HG02610 (cell line): ENCODE measurements at regions not wholly inside any gene's neighbourhood (a gene's known extent, or its start where the extent isn't known, plus 50 kb on each side); places are given as distances from the start of the nearest gene placed in this dataset.
"Not testable (repeated sequence)": the region's sequence is repeated elsewhere in the genome, so short reads cannot be mapped to it uniquely, and the experiment has no call there.

Experiments used
- ATAC-seq: cut with Tn5 transposase; IDR thresholded peaks from one replicate; pipeline ENCODE4 v1.9.1; 2021; ENCODE audit warnings: mild to moderate bottlenecking, moderate library complexity; ENCODE audit not compliant: unreplicated experiment

GRCh38 chr6:125354649-125355048 lies 52.9 kb upstream of the HDDC2 start:
- no peak for ATAC-seq

DNA sequence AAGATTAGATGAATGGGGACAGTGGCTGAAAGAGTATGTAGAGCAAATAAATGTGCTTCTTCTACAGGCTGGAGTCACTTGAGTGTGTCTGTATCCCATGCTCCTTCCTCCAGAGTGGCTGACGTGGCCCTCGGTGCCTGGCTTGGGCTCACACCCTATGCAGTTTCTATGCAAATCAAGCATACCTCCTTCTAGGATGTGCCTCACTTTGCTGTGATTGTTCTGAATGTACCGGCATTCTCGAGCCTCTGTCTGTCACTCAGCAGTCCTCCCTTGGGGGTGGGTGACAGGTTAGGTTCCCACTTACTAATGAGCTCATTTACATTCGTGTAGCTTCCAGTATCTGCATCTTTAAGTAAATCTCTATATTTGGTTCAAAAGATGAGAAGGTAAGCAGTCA lies 55.1 kb upstream of the HDDC2 start:
- ATAC-seq = peak; percentile 54

GRCh38 chr6:125357515-125358256 lies 55.9 kb upstream of the HDDC2 start:
- peak; percentile 78 for ATAC-seq

GRCh38 chr6:125358898-125359297 lies 57.1 kb upstream of the HDDC2 start:
- ATAC-seq = no peak

GRCh38 chr6:125361868-125362267 lies 60.1 kb upstream of the HDDC2 start:
- ATAC-seq = no peak

DNA sequence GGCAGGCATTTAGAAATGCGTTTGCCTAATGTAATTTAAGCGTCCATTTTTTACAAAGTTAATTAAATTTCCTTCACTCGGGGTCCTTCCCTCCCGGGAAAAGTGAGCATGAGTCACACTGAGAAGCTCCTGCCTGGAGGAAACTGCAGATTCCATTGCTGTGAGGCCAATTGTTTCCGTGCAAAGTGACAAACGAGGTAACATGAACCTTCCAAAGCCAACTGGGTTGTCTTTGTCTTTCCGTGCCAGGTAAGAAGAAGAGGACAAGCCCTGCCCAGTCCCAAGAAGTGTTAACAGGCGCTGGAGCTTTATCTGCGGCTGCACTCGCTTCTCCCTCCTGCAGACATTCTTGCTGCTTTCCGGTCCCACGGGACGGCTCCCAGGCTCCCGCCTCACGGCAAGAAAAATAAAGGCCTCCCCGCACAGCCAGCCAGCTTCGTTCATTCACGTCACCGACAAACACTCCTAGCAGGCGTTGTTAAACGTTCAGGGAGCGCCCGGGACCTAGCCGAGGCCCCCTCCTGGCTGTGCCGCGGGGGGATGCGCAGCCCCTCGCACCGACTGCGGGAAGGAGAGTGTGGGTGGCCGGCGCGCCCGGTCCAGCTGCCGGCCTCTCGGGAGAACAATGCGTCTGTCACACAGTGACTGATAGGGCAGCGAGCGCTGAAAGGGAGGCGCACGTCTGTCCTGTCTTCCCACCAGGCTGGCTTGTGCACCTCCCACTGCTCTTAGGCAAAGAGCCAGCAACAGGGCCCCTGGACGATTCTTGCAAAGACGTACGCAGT lies 61.5 kb upstream of the HDDC2 start:
- no peak for ATAC-seq

GRCh38 chr6:125363824-125364165 lies 62.0 kb upstream of the HDDC2 start:
- ATAC-seq = no peak

- ATAC-seq = no peak
Measured at GRCh38 chr6:125365230-125365629, 63.5 kb upstream of the HDDC2 start.

DNA sequence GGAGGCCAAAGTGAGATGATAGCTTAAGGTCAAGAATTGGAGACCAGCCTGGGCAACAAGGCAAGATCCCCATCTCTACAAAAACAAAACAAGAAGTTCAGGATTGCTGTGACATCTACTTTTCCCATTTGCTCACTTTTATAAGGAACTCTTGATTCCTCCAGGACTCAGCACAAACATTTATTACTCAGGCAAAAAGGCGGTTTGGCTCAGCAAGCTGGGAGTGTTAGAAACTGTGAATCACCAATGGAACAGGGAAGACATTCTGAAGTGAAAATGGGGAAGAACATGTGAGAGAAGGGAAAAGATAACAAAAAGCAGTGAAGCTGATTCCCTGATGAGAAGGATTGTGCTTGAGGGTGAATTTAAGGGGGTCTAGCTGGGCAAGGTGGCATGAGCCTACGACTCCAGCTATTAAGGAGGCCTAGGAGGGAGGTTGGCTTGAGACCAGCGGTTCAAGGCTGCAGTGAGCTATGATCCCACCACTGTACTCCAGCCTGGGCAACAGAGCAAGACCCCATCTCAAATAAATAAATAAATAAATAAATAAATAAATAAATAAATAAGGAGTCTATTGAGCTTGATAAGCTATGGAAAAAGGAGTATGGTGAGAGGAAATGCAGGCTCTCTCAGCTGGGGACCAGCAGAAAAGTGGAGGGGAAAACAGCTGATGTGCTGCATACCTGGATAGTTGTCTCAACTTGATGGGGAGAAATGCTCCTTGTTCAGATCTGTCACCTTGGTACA lies 65.4 kb upstream of the HDDC2 start:
- no peak for ATAC-seq

DNA sequence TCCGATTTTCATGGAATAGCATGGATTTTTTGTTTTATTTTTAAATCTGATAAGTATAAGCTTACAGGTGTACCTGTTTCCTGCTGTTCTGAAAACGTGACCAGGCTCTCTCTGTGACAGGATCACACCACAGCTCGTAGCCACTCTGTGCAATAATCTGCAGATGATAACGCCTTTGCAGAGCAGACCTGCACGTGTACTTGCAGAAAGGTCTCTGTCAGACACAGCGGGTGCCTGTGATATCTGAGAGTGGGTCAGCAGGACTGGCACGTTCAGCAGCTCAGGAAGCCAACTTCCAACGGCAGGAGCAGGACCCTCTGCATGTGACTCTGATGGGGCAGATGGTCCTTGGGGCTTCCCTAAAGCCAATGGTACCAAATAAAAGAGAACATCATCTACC lies 68.6 kb upstream of the HDDC2 start:
- ATAC-seq = no peak

- ATAC-seq = no peak
Measured at GRCh38 chr6:125375013-125375412, 73.2 kb upstream of the HDDC2 start.

DNA sequence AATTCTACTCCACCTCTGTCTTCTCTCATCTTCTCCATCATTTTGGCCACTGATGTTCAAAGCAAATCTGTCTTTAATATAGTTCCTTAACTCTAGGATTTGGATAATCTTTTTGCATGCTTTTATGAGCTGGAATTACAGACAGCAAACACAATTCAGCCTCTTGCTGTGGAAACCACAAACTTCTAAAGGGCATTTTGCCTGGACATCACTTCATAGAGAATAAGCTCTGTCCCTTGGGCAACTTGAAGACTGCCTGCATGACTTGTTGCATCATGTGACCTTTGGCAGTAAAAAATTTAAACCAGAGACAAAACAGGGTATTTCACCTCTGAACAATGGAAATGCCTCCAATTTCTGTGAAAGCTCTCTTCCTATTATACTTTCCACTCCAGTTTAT lies 74.1 kb upstream of the HDDC2 start:
- ATAC-seq = no peak

- ATAC-seq = no peak
Measured at GRCh38 chr6:125377621-125378020, 75.9 kb upstream of the HDDC2 start.

DNA sequence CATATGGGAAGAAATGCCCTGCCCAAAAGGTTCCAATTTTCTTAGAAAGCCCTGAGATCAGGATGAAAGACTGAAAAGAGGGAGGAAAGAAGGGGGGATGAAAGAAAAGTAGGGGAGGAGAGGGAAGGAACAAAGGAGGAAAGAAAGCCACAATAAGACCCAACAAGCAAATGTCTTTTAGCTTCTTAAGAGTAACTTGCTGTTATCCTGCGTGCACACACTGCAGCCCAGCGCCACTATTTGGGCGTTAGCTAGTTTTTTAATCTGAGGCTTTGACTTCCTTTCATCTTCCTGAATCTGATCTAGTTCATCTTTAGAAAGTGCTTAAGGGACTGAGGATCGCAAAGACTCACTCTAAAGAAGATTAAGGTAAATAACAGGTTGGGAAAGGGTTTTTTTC lies 77.4 kb upstream of the HDDC2 start:
- ATAC-seq = no peak

DNA sequence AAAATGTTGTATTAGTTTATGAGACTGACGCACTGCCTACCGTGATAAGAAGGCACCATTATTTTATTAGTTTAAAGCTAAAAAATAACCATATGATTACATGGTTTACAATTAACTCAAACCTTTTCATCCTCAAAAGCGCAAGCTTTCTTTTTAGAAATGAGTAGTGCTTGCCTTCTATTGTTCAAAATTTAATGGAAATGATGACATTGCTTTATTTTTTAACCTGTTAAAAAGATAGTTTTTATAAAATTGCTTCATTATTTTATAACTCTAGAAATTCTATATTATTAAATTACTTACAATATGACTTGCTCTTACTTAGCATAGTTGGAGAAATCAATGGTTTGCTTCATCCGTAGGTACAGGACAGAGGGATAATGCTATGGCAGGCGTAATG lies 78.7 kb upstream of the HDDC2 start:
- no peak for ATAC-seq

DNA sequence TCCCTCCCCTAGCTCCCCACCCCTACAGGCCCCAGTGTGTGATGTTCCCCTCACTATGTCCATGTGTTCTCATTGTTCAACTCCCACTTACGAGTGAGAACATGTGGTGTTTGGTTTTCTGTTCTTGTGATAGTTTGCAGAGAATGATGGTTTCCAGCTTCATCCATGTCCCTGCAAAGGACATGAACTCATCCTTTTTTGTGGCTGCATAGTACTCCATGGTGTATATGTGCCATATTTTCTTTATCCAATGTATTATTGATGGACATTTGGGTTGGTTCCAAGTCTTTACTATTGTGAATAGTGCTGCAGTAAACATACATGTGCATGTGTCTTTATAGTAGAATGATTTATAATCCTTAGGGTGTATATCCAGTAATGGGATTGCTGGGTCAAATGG lies 84.6 kb upstream of the HDDC2 start:
- not testable (repeated sequence) for ATAC-seq

- ATAC-seq = no peak
Measured at GRCh38 chr6:125392682-125393081, 90.9 kb upstream of the HDDC2 start.

DNA sequence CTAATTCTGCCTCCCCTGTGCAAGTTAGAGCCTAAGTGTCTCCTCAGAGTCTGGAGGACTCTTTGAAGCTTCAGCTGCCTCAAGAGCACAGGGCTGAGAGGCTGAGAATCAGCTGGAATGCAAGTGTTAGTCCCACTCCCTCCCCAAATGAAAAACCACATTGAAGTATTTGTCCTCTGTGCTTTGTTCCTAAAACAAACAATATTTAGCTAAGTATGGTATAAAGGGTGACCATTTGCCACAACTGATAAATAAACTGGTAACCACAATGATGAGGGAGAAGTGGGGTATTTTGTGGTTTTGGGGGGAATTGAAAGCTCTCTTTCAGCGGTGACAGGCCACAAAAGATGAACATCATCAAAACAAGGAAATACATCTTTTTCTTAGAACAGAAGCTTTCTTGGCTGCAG lies 91.7 kb upstream of the HDDC2 start:
- ATAC-seq = no peak

DNA sequence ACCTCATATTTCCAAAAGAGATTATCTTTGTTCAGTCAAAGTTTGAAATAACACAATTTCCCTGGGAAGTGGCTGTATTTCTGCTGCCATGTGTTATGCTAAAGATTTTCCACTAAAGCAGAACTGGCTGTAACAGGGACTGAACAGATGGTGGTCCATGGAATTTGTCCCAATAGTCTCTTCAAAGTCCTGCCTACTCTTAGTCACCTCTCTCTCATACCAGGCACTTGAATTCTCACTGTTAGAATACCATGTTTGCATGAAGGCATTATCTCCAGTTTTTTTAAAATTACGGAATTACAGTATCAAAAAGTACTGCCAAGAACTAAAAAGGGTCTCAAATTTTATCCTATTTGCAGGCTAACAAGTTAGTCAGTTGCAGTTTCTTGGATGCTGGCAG lies 105.0 kb upstream of the HDDC2 start:
- ATAC-seq = no peak

- ATAC-seq = no peak
Measured at GRCh38 chr6:125414507-125414906, 112.7 kb upstream of the HDDC2 start.

GRCh38 chr6:125415913-125416312 lies 114.1 kb upstream of the HDDC2 start:
- no peak for ATAC-seq

GRCh38 chr6:125421836-125422235 lies 120.1 kb upstream of the HDDC2 start:
- ATAC-seq = no peak
